T-cell (primary cell): ENCODE measurements at regions not wholly inside any gene's neighbourhood (a gene's known extent, or its start where the extent isn't known, plus 50 kb on each side); places are given as distances from the start of the nearest gene placed in this dataset.

Experiments used
- ATAC-seq, 4 experiments: fragments of 200-7000 bp in 3 of 4; fragments of 150-1000 bp in 1 of 4; cut with Tn5 transposase; replicated peaks in 1 of 4; 1 replicate in 3 of 4; 2 replicates in 1 of 4; pipeline ENCODE4 v1.10.0; 2021; ENCODE audit warnings: moderate library complexity in 3 of 4, mild to moderate bottlenecking in 2 of 4, moderate number of reproducible peaks in 1 of 4
- CTCF ChIA-PET, 2 donors: fragments of 300-600 bp; sonication (Branson Sonifier 250); formaldehyde crosslinking; loops; one replicate each; lab custom pipeline; 2022; ENCODE audit warnings: antibody characterized with exemption in 2 of 2; lab: Charles Lee
- POLR2A ChIA-PET, 2 donors: fragments of 300-600 bp; sonication (Branson Sonifier 250); formaldehyde crosslinking; loops; one replicate each; lab custom pipeline; 2022; ENCODE audit warnings: antibody characterized with exemption in 2 of 2; lab: Charles Lee
- DNase-seq, 35 experiments: peaks; one replicate each; pipeline versions ENCODE4 v3.0.0 to v3.0.0-alpha.2; 2013 to 2023
- H3K27ac ChIP-seq: one replicate; pipeline ENCODE4 v1.5.1; 2013; ENCODE audit warnings: low read length
- H3K27me3 ChIP-seq, 2 experiments: replicated peaks in 1 of 2; 1 replicate in 1 of 2; 2 replicates in 1 of 2; pipeline versions ENCODE4 v1.6.1 to v1.7.0; 2013; ENCODE audit warnings: low read length in 1 of 2, mixed read lengths in 1 of 2; ENCODE audit not compliant: control insufficient read depth in 2 of 2, insufficient read depth in 2 of 2; ENCODE audit errors: extremely low read depth in 1 of 2
- H3K36me3 ChIP-seq, 2 donors: 1 replicate in 1 of 2; 2 replicates in 1 of 2; pipeline versions ENCODE4 v1.6.1 to v1.7.0; 2013; ENCODE audit warnings: low read length in 1 of 2; ENCODE audit not compliant: control insufficient read depth in 2 of 2, insufficient read depth in 1 of 2; ENCODE audit errors: extremely low read depth in 1 of 2
- H3K4me1 ChIP-seq, 2 experiments: 1 replicate in 1 of 2; 2 replicates in 1 of 2; pipeline versions ENCODE4 v1.6.1 to v1.7.0; 2013; ENCODE audit warnings: low read length in 2 of 2, mixed read lengths in 1 of 2; ENCODE audit not compliant: insufficient read depth in 2 of 2, control insufficient read depth in 1 of 2; ENCODE audit errors: extremely low read depth in 1 of 2
- H3K4me3 ChIP-seq, 2 donors: 1 replicate in 1 of 2; 2 replicates in 1 of 2; pipeline versions ENCODE4 v1.5.1 to v1.7.0; 2013; ENCODE audit warnings: mild to moderate bottlenecking in 2 of 2, low read length in 1 of 2, moderate library complexity in 1 of 2; ENCODE audit not compliant: control insufficient read depth in 1 of 2; ENCODE audit errors: extremely low read depth in 1 of 2
- H3K9me3 ChIP-seq: 2 replicates; pipeline ENCODE4 v1.7.0; 2013
- H3K27ac Mint-ChIP-seq, 2 donors: one replicate each; pipeline ENCODE4 v1.8.0; 2020 to 2021; ENCODE audit warnings: mild to moderate bottlenecking in 2 of 2, mixed read lengths in 2 of 2
- H3K27me3 Mint-ChIP-seq, 2 donors: one replicate each; pipeline ENCODE4 v1.8.0; 2021 to 2022; ENCODE audit warnings: mixed read lengths in 2 of 2
- H3K36me3 Mint-ChIP-seq: one replicate; pipeline ENCODE4 v1.8.0; 2021; ENCODE audit warnings: mixed read lengths
- H3K4me1 Mint-ChIP-seq, 3 donors: one replicate each; pipeline ENCODE4 v1.8.0; 2020 to 2022; ENCODE audit warnings: mixed read lengths in 3 of 3, mild to moderate bottlenecking in 1 of 3
- H3K4me3 Mint-ChIP-seq, 3 donors: one replicate each; pipeline ENCODE4 v1.8.0; 2020 to 2022; ENCODE audit warnings: mild to moderate bottlenecking in 3 of 3, mixed read lengths in 3 of 3, moderate library complexity in 3 of 3
- H3K9me3 Mint-ChIP-seq, 3 donors: one replicate each; pipeline ENCODE4 v1.8.0; 2020 to 2022; ENCODE audit warnings: mixed read lengths in 3 of 3
- WGBS: methylation state at CpG from one replicate; pipeline ENCODE4 v1.1.5; 2013; ENCODE audit warnings: missing lambda C conversion rate; ENCODE audit not compliant: insufficient coverage; 5-methylcytosine and 5-hydroxymethylcytosine counted together

DNA sequence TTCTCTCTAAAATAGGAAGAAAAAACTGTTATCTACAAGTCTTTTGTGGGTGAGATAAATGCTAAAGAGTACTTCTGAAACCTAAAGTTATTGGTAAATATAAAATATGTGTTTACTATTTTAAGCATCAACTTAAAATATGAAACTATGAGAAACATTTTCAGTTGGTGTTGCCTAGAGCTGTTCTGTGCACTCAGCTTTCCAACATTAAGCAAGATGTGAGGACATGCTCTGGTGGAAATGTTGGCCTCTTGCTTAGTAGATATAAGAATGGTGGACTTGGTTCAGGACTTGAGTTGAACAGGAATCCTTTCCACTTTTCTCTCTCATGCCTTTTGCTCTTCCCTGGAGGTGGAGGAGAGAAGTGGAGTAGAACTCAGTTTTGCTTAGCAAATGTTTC lies 164.1 kb upstream of the PELI2 start:
- H3K27me3 ChIP-seq, result peaks cover 0 to 3% of the 10 kb centered on the region in 2 experiments
- CTCF ChIA-PET, result no interaction called here
- DNase-seq (no peak), ATAC-seq (no peak)
- Mint-ChIP-seq H3K9me3 (no peaks in the 10 kb centered on the region), H3K36me3 (no peaks in the 10 kb centered on the region), H3K27ac (no peak overlapping the region), H3K27me3 (peaks cover 7 to 10% of the 10 kb centered on the region in 2 donors), H3K4me3 (no peak overlapping the region), H3K4me1 (no peaks in the 10 kb centered on the region)
- H3K36me3 ChIP-seq, result no peaks in the 10 kb centered on the region
- no peak overlapping the region for H3K27ac ChIP-seq
- H3K4me1 ChIP-seq, result no peaks in the 10 kb centered on the region
- POLR2A ChIA-PET, result no interaction called here
- no peaks in the 10 kb centered on the region for H3K9me3 ChIP-seq
- H3K4me3 ChIP-seq, result no peak overlapping the region

DNA sequence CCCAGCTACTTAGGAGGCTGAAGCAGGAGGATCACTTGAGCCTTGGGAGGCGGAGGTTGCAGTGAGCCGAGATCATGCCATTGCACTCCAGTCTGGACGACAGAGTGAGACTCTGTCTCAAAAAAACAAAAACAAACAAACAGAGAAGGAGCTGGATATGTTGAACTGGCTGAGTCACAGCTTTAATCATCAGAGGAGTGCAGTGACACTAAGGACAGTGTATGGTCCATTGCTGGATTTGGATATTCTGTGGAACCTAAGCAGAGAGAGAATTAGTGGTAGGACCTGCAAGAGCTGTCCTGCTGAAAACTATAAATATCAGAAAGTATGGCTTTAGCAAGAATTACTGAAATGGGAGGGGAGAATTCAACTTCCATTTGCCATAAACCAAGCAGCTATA lies 163.0 kb upstream of the PELI2 start:
- no peak overlapping the region for H3K27ac Mint-ChIP-seq
- H3K9me3 ChIP-seq, result no peaks in the 10 kb centered on the region
- H3K27me3 Mint-ChIP-seq, result peaks cover 3 to 5% of the 10 kb centered on the region in 2 donors
- H3K36me3 ChIP-seq, result no peaks in the 10 kb centered on the region
- no peak for DNase-seq
- CTCF ChIA-PET, result no interaction called here
- no peak overlapping the region for H3K4me3 ChIP-seq
- WGBS, result 83% methylated on average over 1 of the region's 3 CpGs
- no peaks in the 10 kb centered on the region for H3K4me1 Mint-ChIP-seq
- H3K9me3 Mint-ChIP-seq, result no peaks in the 10 kb centered on the region
- POLR2A ChIA-PET, result no interaction called here
- H3K36me3 Mint-ChIP-seq, result no peaks in the 10 kb centered on the region
- H3K27me3 ChIP-seq, result peaks cover 0 to 7% of the 10 kb centered on the region in 2 experiments
- ATAC-seq, result no peak
- H3K4me1 ChIP-seq, result no peaks in the 10 kb centered on the region
- no peak overlapping the region for H3K4me3 Mint-ChIP-seq
- no peak overlapping the region for H3K27ac ChIP-seq

DNA sequence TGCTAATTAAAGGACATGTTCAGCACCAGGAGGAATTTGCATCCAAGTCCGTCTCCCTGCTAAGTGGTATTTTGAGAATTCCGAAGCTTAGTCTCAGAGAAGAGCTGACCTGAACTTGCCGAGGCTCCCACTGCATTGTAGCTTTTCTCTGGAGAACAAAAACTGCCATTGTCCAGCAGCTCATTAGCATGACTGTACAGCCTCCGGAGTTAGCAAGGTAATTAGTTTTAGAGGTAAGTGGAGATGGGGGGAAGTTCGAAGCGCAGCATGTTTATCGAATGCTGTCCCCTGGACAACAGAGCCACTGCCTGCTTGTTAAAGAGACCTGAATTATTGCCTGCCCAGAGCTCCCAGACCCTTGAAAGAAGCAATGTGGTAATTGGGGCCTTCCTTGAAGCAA lies 160.3 kb upstream of the PELI2 start:
- Histone ChIP-seq H3K9me3 (no peaks in the 10 kb centered on the region), H3K4me1 (no peaks in the 10 kb centered on the region), H3K27ac (no peak overlapping the region), H3K4me3 (no peak overlapping the region), H3K27me3 (peaks cover 0 to 4% of the 10 kb centered on the region in 2 experiments), H3K36me3 (no peaks in the 10 kb centered on the region)
- POLR2A ChIA-PET, result no interaction called here
- 88% methylated on average over 6 of the region's 7 CpGs for WGBS
- no peaks in the 10 kb centered on the region for H3K4me1 Mint-ChIP-seq
- H3K36me3 Mint-ChIP-seq, result no peaks in the 10 kb centered on the region
- ATAC-seq (no peak), DNase-seq (no peak)
- peaks cover 0 to 3% of the 10 kb centered on the region in 2 donors for H3K27me3 Mint-ChIP-seq
- H3K4me3 Mint-ChIP-seq, result no peak overlapping the region
- CTCF ChIA-PET, result no interaction called here
- no peaks in the 10 kb centered on the region for H3K9me3 Mint-ChIP-seq
- H3K27ac Mint-ChIP-seq, result no peak overlapping the region

DNA sequence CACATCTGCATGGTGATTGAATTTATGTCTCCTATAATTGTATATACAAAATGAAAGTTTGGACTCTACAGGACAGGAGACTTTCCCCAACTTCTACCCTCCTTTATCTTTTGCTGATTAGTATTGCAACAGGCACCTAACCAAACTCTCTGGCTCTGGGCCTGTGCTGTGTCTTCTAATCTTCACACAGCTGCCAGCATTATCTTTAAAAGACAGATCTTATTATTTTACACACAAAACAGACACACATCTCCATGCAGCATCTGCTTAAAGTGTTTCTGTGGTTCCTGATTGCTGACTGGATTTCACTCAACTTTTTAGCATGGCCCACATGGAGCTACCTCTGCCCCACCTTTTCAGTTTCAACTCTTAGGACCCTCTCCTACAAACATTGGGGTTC lies 154.9 kb upstream of the PELI2 start:
- no peaks in the 10 kb centered on the region for H3K36me3 ChIP-seq
- no peaks in the 10 kb centered on the region for H3K27me3 Mint-ChIP-seq
- H3K27ac Mint-ChIP-seq, result no peak overlapping the region
- ATAC-seq (no peak), DNase-seq (no peak)
- H3K4me3 Mint-ChIP-seq, result no peak overlapping the region
- no peaks in the 10 kb centered on the region for H3K4me1 ChIP-seq
- no peak overlapping the region for H3K4me3 ChIP-seq
- CTCF ChIA-PET, result no interaction called here
- H3K9me3 Mint-ChIP-seq, result no peaks in the 10 kb centered on the region
- no peaks in the 10 kb centered on the region for H3K9me3 ChIP-seq
- POLR2A ChIA-PET, result no interaction called here
- H3K36me3 Mint-ChIP-seq, result no peaks in the 10 kb centered on the region
- no peaks in the 10 kb centered on the region for H3K4me1 Mint-ChIP-seq
- H3K27me3 ChIP-seq, result peaks cover 0 to 4% of the 10 kb centered on the region in 2 experiments
- no peak overlapping the region for H3K27ac ChIP-seq

DNA sequence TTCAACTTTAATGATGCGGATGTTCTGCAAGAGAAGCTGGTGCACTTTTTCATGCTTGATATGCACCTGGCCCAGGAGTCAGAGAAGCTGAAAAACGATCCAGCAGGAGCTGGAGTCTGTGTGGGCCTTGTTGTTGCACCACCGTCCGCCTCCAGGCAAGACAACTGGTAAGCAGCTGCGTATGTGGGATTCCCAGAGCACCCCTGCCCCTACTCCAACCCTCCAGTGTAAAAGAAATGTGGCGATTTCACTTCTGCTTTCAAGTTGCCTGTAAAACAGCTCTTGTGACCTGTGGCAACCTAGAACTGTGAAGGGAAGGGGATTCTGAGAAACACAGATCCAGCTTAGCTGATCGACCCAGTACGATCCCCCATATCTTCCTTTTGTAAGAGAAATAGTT lies 154.1 kb upstream of the PELI2 start:
- no peaks in the 10 kb centered on the region for H3K4me1 Mint-ChIP-seq
- ChIA-PET POLR2A (no interaction called here), CTCF (no interaction called here)
- WGBS, result 100% methylated on average over 1 of the region's 8 CpGs
- H3K36me3 ChIP-seq, result no peaks in the 10 kb centered on the region
- H3K4me1 ChIP-seq, result no peaks in the 10 kb centered on the region
- DNase-seq, result peak in 1 of 35 experiments; percentile 1
- H3K27me3 Mint-ChIP-seq, result no peaks in the 10 kb centered on the region
- H3K27ac ChIP-seq, result no peak overlapping the region
- peaks cover 0 to 4% of the 10 kb centered on the region in 2 experiments for H3K27me3 ChIP-seq
- ATAC-seq, result no peak
- H3K4me3 ChIP-seq, result no peak overlapping the region
- no peaks in the 10 kb centered on the region for H3K9me3 Mint-ChIP-seq
- no peak overlapping the region for H3K4me3 Mint-ChIP-seq
- H3K27ac Mint-ChIP-seq, result no peak overlapping the region
- H3K36me3 Mint-ChIP-seq, result no peaks in the 10 kb centered on the region
- H3K9me3 ChIP-seq, result no peaks in the 10 kb centered on the region

DNA sequence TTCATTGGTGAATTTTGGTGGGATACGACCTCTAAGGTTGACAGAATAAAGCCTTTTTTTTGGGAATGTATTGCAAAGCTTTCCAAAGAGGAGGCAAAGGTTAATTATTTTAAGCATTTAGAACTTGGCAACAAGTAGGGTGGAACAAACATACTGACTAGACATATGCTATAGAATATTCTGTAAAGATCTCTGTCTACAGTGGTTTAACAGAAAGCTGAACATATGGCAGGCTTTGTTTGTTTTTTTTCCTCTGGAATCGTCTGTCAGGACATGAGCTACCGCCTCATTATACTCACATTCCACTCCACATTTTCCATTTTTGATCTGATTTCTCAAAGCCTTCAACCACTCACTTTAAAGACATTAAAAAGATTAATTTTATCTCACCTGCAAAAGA lies 153.4 kb upstream of the PELI2 start:
- H3K4me3 Mint-ChIP-seq, result no peak overlapping the region
- H3K36me3 Mint-ChIP-seq, result no peaks in the 10 kb centered on the region
- no peaks in the 10 kb centered on the region for H3K4me1 ChIP-seq
- no peaks in the 10 kb centered on the region for H3K36me3 ChIP-seq
- H3K4me1 Mint-ChIP-seq, result no peaks in the 10 kb centered on the region
- POLR2A ChIA-PET, result no interaction called here
- no peaks in the 10 kb centered on the region for H3K9me3 ChIP-seq
- no peaks in the 10 kb centered on the region for H3K9me3 Mint-ChIP-seq
- no peak overlapping the region for H3K27ac Mint-ChIP-seq
- ATAC-seq (no peak), DNase-seq (no peak)
- H3K27me3 ChIP-seq, result no peaks in the 10 kb centered on the region
- CTCF ChIA-PET, result no interaction called here
- no peak overlapping the region for H3K4me3 ChIP-seq
- no peak overlapping the region for H3K27ac ChIP-seq
- peaks cover 0 to 3% of the 10 kb centered on the region in 2 donors for H3K27me3 Mint-ChIP-seq
- WGBS, result no CpG with 5 or more reads among the region's 3 CpGs

DNA sequence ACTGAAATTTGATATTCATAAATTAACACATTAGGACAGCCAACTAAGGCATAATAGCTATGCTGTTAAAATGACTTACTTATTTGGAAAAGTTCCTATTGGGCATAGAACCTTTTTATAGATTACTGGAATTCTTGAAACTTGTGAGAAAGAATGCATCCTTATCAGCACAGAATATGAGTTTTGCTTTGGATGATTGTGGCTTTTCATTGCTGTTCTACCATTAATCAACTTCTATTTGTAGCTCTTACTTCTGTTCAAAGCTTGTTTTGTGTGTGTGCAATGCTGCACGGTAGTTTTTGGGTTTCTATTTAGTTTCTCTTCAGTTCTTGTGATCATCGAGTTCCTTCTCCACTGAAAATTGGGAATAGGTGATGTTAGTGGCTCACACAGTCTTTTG lies 152.4 kb upstream of the PELI2 start:
- no peaks in the 10 kb centered on the region for H3K36me3 ChIP-seq
- Mint-ChIP-seq H3K27ac (no peak overlapping the region), H3K9me3 (no peaks in the 10 kb centered on the region), H3K27me3 (peaks cover 2 to 3% of the 10 kb centered on the region in 2 donors), H3K36me3 (no peaks in the 10 kb centered on the region), H3K4me1 (no peaks in the 10 kb centered on the region), H3K4me3 (no peak overlapping the region)
- no peaks in the 10 kb centered on the region for H3K9me3 ChIP-seq
- DNase-seq (no peak), ATAC-seq (no peak)
- POLR2A ChIA-PET, result no interaction called here
- no peaks in the 10 kb centered on the region for H3K4me1 ChIP-seq
- WGBS, result 40% methylated on average over 1 of the region's 2 CpGs
- no peak overlapping the region for H3K4me3 ChIP-seq
- CTCF ChIA-PET, result interaction anchor here in 1 of 2 donors (0.6 to 0.9 kb wide), 2 partner anchors 128 to 372 kb away, joined by 3 read pairs; no protein-coding TSS in a partner anchor
- no peaks in the 10 kb centered on the region for H3K27me3 ChIP-seq
- H3K27ac ChIP-seq, result no peak overlapping the region
